Amniotic stem cell (primary cell): ENCODE measurements at regions not wholly inside any gene's neighbourhood (a gene's known extent, or its start where the extent isn't known, plus 50 kb on each side); places are given as distances from the start of the nearest gene placed in this dataset.
A peak's percentile ranks its signal among the peaks of the same experiment; 100 is the strongest.
"Not testable (repeated sequence)": the region's sequence is repeated elsewhere in the genome, so short reads cannot be mapped to it uniquely, and the experiment has no call there.

ENCODE experiments used
- DNase-seq: peaks from one replicate; lab custom pipeline; 2025; lab: John Stamatoyannopoulos, UW

DNA sequence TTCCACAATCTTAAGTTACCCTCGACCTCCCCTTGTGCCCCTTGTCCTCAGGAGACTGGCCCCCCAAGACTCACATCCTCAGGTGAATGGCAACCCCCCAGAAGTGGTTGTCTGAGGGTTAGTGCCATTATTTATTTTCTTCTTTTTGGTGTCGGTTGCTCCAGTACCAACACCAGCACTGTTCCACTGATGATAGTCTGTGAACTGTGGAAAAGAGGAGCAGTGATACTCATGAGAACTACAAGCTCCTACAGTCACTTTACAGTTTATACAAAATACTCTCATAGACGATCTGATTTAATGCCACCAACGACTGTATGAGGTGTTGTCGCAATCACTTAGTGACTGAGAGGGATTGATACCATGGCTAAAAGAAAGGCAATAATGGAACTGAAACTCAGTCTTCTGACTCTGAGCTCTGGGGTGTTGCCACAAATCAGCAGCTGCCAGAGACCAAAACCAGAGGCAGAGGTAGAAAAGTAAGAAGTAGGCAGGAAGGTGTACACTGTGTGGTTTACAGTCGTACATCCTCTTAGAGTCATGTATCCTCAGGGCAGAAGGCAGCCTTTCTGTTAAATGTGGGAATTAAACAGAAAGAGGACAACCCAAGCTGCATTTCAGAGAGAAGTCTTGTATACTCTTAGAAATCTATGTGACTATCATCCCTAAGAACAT is 90.8 kb upstream of the ADCY2 start:
- DNase-seq, result not testable (repeated sequence)

DNA sequence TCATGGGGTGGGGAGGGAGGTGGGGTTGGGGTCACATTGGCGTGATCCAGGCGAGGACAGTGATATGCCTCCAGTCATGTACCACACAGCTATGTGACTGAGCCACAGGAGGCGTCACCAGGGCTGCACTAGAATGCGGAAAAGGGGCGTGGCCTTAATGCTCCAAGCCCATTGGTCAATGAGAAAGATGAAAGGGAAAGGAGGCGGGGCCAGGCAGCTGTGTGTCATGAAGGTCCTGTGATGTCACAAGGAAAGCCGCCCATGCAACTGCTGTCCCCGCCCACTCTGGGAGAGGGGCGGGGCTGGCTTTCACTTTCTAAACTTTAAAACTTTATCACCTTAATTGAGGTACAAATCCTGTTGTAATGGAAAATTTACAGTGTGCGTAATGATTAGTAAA is 89.4 kb upstream of the ADCY2 start:
- DNase-seq, result not testable (repeated sequence)

DNA sequence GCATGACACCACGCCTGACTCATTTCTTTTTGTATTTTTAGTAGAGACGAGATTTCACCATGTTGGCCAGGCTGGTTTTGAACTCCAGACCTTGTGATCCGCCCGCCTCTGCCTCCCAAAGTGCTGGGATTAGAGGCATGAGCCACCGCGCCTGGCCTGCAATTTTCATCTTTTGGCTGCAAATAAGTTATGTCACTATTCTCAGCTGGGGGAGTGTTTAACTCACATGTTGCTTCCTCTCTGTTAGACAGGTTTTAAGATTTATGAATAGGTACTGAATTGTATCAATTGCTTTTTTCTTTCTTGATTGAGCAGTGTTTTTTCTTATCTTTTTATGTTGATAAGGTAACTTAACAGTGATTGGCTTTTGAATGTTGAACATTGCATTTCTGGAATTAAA is 88.2 kb upstream of the ADCY2 start:
- not testable (repeated sequence) for DNase-seq

DNA sequence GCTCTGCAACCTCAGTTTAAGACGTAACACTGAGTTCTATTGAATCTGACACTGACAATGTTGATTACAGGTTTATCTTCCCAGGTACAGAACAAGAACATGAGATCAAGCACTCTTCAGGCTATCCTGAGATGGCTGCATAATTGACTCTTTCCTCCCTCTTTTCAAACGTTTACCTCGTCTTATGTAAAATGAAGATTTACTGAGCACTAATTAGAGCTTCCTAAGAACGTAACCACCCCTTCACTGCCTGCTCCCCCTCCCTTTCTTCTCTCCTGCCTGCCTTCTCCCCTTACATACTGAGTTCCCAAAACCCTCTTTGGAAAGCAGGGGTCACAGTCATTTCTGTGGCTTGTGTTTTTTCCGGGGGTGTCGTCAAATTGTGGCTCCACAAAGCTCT is 86.2 kb upstream of the ADCY2 start:
- not testable (repeated sequence) for DNase-seq

DNA sequence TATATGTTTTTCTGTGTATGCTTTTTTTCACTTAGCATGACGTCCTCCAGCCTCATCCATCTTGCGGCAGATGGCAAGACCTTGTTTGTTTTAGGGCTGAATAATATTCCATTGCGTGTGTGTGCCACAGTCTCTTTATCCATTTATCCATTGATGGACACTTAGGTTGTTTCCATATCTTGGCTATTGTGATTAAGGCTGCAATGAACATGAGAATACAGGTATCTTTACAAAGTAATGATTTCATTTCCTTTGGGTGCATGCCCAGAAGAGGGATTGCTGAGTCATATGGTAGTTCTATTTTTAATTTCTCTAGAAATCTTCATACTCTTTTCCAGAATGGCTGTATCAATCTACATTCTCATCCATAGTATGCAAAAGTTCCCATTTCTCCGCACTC is 85.3 kb upstream of the ADCY2 start:
- DNase-seq, result not testable (repeated sequence)

DNA sequence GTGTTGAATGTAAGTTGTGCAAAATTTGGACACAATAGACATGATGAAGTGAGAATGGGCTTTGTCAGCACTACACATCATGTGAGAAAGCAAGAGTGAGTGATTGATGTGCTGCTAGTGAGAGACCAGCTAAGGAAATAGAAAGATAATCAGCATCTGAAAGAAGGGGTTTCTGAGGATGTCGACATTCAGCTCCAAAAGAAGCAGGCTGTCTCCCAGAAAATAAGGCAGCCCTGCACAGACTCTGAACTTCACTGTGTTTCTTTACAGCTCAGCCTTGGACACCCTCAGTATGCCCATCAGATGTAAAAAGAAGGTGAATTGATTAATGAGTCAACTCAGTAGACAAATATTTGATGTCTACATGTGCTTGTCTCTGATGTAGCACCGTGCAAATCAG is 80.8 kb upstream of the ADCY2 start:
- no peak for DNase-seq

DNA sequence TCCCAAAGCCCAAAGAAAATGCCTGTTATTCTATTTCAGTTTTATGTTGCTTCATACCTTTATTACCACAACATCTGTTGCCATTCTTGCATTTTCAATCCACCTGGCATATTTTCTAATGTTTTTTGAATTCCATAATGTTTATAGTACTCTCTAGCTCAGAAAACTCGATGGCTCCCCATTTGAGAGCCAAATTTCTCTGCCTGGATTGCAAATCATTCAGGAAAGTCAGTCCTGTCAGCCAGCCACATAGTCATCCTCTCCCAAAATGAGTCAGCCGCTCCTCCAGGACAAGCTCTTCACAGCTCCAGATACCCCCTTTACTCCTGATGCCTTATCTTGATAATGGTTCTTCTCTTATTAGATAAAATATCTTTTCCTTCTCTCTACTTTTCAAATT is 78.2 kb upstream of the ADCY2 start:
- DNase-seq, result no peak

DNA sequence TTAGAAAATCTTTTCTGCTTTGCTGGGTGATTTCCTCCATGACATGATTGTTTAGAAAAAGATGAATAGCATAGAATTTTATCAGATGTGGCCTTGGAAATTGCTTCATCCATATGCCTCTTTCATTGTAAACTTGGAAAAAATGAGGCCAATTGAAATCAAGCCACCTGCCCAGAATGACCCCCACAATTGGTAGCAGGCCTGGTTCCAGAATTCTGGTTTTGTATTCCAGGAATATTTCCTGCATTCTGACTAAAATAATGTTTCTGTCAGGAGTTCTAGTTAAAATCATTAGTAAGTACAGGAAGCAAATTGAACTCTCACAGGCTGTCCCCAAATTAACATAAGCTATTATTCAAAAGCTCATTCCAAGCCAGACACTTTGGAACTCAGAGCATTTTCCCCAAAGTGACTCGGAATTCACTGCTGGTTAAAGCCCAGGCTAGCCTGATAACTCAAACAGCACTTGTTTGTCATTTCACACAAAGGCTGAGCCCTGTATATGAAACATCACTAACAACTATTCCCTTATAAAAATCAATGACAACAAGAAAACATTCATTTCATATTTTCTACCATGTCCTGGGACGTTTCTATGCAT is 75.1 kb upstream of the ADCY2 start:
- DNase-seq, result no peak

DNA sequence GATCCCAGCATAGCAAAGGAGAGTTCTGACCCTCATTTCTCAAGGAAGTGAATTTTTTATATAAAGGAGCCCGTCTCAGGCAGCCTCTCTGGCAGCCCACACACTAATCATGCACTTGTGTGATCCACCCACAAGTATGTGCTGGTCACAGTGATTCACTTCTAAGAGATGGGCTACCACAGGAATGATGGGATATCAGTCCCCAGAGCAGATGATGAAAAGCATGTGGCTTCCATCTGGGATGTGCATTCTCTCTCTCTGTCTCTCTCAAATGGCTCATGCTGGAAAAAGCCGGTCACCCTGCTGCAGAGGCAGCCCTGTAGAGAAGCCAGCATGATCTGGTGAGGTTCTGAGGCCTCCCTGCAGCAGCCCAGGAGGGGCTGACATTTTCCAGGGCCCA is 74.2 kb upstream of the ADCY2 start:
- peak; percentile 91 for DNase-seq

DNA sequence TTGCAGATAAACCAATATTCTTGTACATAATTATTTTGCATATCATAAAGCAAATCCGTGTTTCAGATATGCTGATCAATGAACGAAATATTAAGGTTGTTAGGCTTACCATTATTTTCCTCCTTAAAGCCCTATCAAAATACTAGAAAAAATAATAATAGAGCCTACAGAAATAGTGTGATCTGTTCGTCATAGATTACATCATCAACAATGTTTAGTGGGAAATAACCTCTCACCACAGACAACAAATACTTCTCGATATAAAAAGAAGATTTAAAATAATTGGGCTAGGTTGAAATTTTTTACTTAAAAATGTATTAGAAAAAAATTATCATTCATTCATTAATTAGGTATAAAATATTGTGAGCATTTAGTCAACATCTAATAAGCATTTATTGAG is 71.0 kb upstream of the ADCY2 start:
- DNase-seq, result no peak

DNA sequence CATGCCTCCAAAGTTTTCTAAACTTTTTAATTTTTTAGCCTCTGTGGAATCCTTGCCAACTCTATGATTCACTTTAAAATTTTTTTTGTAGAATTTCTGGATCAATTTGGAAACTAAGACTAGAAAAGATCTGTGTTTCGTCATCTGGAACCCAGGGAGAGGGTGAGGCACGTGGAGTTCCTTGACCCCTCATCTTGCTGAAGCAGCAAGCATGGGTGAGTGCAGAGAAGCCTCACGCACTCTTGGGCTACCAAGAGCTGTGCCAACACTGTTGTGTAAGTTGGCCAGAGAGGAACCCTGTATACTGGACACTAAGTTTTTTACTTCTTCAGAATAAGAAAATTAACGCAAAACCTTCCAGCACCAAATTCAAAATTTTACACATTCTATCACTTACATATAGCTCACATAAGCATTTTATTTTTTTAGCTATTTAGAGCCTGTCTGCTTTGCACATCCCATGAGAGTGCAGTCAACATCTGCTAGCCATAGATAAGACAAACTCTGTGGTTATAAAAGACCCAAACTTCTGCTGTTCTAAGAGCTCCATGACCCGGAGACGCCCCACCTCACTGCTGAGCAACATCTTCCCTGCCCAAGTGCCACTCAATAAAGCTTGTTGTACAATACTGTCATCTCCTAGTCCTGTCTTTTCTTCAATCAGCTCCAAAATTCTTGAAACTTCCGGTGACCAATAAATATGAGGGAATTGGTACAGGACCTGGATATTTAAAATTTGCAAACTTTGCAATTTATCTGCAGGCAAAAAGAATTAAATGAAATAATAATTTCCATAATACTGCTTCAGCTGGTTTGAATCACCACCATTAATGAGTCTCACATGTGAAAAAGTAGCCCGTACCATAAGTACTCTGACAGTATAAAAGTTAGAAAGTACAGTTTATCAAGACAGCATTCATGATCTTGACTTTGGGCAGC is 69.7 kb upstream of the ADCY2 start:
- no peak for DNase-seq

DNA sequence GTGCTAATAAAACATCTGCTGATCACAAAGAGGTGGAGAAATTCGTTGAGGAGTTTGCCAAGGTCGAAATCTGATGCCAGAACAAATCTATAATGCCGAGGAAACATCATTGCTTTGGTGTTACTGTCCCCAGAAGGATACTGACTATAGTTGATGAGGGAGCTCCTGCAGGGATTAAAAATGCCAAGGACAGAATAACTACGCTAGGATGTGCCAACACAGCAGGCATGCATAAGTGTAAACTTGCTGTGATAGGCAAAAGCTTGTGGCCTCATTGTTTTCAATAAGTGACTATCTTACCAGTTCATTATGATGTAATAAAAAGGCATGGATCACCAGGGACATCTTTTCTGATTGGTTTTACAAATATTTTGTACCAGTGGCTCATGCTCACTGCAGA is 66.8 kb upstream of the ADCY2 start:
- DNase-seq, result no peak

DNA sequence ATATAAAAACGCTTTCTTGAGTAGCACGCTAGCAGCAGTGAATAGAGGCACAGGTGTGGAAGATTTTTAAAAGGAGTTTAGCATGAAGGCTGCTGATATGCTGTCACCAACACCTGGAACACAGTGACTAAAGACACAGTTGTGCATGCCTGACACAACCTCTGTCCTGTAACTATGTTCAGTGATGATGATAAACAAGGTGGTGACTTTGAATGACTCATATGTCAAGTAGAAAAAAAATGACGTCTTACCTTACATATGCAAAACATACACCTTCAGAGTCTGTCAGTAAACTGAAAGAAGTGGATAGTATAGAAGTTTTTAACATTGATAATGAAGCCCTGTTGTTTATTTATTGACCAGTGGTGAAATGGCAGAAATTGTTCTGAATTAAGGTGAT is 66.2 kb upstream of the ADCY2 start:
- DNase-seq, result no peak

DNA sequence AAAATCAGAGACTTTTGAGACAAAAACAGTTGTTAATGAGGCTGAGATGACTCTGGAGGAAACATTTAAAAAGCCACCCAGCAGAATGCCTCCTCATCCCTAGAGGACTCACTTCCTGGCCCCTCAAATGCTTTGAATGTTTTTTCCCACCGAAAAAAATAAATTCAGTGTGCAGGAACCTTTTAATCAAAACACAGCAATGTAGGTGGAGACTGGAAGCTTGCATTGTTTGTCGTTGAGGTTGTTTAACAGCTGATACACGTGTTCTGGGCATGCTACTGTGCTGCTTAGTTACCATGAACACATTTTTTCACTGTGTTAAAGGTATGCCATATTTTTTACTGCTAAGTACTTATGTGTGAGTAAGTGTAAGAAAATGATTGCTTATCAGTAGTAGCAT is 65.7 kb upstream of the ADCY2 start:
- DNase-seq, result no peak

DNA sequence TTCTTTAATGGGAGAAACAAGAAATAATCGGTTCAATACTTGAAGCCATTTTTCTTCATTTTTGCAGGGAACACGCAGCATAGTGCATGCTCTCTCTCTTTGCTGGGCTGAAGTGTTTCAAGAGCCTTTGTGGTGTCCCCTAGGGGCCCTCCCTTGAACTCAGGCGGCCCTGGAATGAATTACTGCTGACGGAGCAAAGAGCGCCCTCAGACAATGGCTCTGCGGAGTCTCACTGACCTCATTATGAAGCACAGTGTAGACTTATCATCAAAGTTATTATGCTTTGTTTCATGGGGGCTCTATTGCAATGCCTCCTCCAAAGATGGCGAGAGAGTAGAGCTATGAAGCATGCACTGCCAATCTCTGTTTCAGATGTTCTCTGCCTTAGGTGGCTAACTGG is 64.8 kb upstream of the ADCY2 start:
- no peak for DNase-seq
